H1 (cell line): ENCODE measurements at regions not wholly inside any gene's neighbourhood (a gene's known extent, or its start where the extent isn't known, plus 50 kb on each side); places are given as distances from the start of the nearest gene placed in this dataset.

Experiments used
- CTCF ChIA-PET: fragments of 300-600 bp; sonication (Branson Sonifier 250); formaldehyde crosslinking; loops from one replicate; lab custom pipeline; 2021; ENCODE audit not compliant: partially characterized antibody; lab: Charles Lee
- POLR2A ChIA-PET: fragments of 300-600 bp; sonication (Branson Sonifier 250); formaldehyde crosslinking; loops from one replicate; lab custom pipeline; 2021; ENCODE audit warnings: inconsistent platforms; ENCODE audit not compliant: partially characterized antibody; lab: Charles Lee
- DNase-seq, 2 experiments: peaks; one replicate each; pipeline versions ENCODE4 v3.0.0 to v3.0.0-alpha.2; 2010 to 2022; ENCODE audit warnings: low spot score in 2 of 2, low read depth in 1 of 2, mixed read lengths in 1 of 2
- FAIRE-seq: peaks from 2 replicates; lab custom pipeline; 2011; peaks lifted over from hg19 to GRCh38; lab: Jason Lieb, UNC
- H2AFZ ChIP-seq: 2 replicates; pipeline ENCODE4 v1.8.1; 2012; ENCODE audit warnings: low read length, inconsistent platforms
- H2AK5ac ChIP-seq: 2 replicates; pipeline ENCODE4 v1.6.1; 2013; ENCODE audit warnings: low read depth, low read length
- H2BK120ac ChIP-seq: replicated peaks from 2 replicates; pipeline ENCODE3; 2013; ENCODE audit warnings: low read depth, low read length, inconsistent platforms
- H2BK12ac ChIP-seq: 2 replicates; pipeline ENCODE4 v1.6.1; 2013; ENCODE audit warnings: low read depth, low read length
- H2BK15ac ChIP-seq: 2 replicates; pipeline ENCODE4 v1.6.1; 2013; ENCODE audit warnings: low read length
- H2BK20ac ChIP-seq: 2 replicates; pipeline ENCODE4 v1.6.1; 2013; ENCODE audit warnings: low read length
- H2BK5ac ChIP-seq: 2 replicates; pipeline ENCODE4 v1.6.1; 2013; ENCODE audit warnings: low read depth, low read length
- H3K14ac ChIP-seq: 2 replicates; pipeline ENCODE4 v1.6.1; 2013; ENCODE audit warnings: inconsistent platforms; ENCODE audit not compliant: insufficient read length
- H3K18ac ChIP-seq: 2 replicates; pipeline ENCODE4 v1.6.1; 2013; ENCODE audit warnings: low read length; ENCODE audit errors: extremely low read depth
- H3K23ac ChIP-seq: 2 replicates; pipeline ENCODE4 v1.6.1; 2013; ENCODE audit warnings: inconsistent platforms; ENCODE audit not compliant: insufficient read length
- H3K23me2 ChIP-seq: 2 replicates; pipeline ENCODE4 v1.6.1; 2013; ENCODE audit warnings: low read depth, low read length
- H3K27ac ChIP-seq: 2 replicates; pipeline ENCODE4 v1.6.1; 2011; ENCODE audit warnings: low read depth, low read length, inconsistent platforms
- H3K27me3 ChIP-seq, 4 experiments: replicated peaks in 1 of 4; 1 replicate in 1 of 4; 2 replicates in 3 of 4; pipeline versions ENCODE4 v1.6.1 to v1.8.1; 2011 to 2013; ENCODE audit warnings: low read length in 3 of 4, mild to moderate bottlenecking in 3 of 4, inconsistent platforms in 2 of 4, mixed read lengths in 2 of 4, moderate library complexity in 1 of 4; ENCODE audit not compliant: control insufficient read depth in 3 of 4, insufficient read depth in 3 of 4; ENCODE audit errors: extremely low read depth in 1 of 4
- H3K36me3 ChIP-seq, 4 experiments: 2 replicates each; pipeline versions ENCODE4 v1.6.1 to v1.8.1; 2011 to 2013; ENCODE audit warnings: mild to moderate bottlenecking in 4 of 4, low read length in 3 of 4, moderate library complexity in 2 of 4, control low read depth in 1 of 4, inconsistent platforms in 1 of 4; ENCODE audit not compliant: insufficient read depth in 4 of 4, control insufficient read depth in 2 of 4
- H3K4ac ChIP-seq: replicated peaks from 2 replicates; pipeline ENCODE3; 2013; ENCODE audit warnings: low read length, low read depth, mixed read lengths, inconsistent platforms; ENCODE audit not compliant: insufficient read length
- H3K4me1 ChIP-seq, 4 experiments: replicated peaks in 1 of 4; 1 replicate in 1 of 4; 2 replicates in 3 of 4; pipeline versions ENCODE4 v1.6.1 to v1.8.1; 2011 to 2013; ENCODE audit warnings: low read length in 3 of 4, inconsistent platforms in 2 of 4, mixed read lengths in 1 of 4; ENCODE audit not compliant: insufficient read depth in 4 of 4, control insufficient read depth in 3 of 4
- H3K4me2 ChIP-seq, 2 experiments: 2 replicates each; pipeline versions ENCODE4 v1.6.1 to v1.8.1; 2011 to 2013; ENCODE audit warnings: low read depth in 2 of 2, low read length in 2 of 2, control low read depth in 1 of 2, inconsistent platforms in 1 of 2, mild to moderate bottlenecking in 1 of 2; ENCODE audit not compliant: insufficient read depth in 1 of 2
- H3K4me3 ChIP-seq, 4 experiments: fragments of 200-600, 300-600 bp in 1 of 4; sonication (generic), shearing (Covaris generic), sonication (Bioruptor Twin) in 1 of 4; 2 replicates each; pipeline versions ENCODE4 v1.5.1 to v1.8.1; 2011 to 2016; ENCODE audit warnings: low read length in 4 of 4, low read depth in 3 of 4, control low read depth in 2 of 4, inconsistent platforms in 2 of 4, mild to moderate bottlenecking in 2 of 4, mixed read lengths in 1 of 4, moderate library complexity in 1 of 4; ENCODE audit not compliant: insufficient read depth in 2 of 4; ENCODE audit errors: extremely low read depth in 1 of 4
- H3K56ac ChIP-seq: replicated peaks from 2 replicates; pipeline ENCODE3; 2013; ENCODE audit warnings: low read depth, mild to moderate bottlenecking, mixed read lengths, low read length, inconsistent platforms; ENCODE audit not compliant: insufficient read length
- H3K79me1 ChIP-seq: 2 replicates; pipeline ENCODE4 v1.6.1; 2013; ENCODE audit warnings: low read depth, low read length, control low read depth
- H3K79me2 ChIP-seq, 2 experiments: 2 replicates each; pipeline versions ENCODE4 v1.6.1 to v1.8.1; 2012 to 2013; ENCODE audit warnings: low read length in 2 of 2, mild to moderate bottlenecking in 2 of 2, inconsistent platforms in 1 of 2; ENCODE audit not compliant: insufficient read depth in 2 of 2, control insufficient read depth in 1 of 2
- H3K9ac ChIP-seq, 4 experiments: replicated peaks in 1 of 4; 1 replicate in 1 of 4; 2 replicates in 3 of 4; pipeline versions ENCODE4 v1.6.1 to v1.8.1; 2011 to 2013; ENCODE audit warnings: low read depth in 3 of 4, low read length in 3 of 4, control low read depth in 2 of 4, mild to moderate bottlenecking in 2 of 4, moderate library complexity in 2 of 4, inconsistent platforms in 1 of 4; ENCODE audit errors: extremely low read depth in 1 of 4
- H3K9me3 ChIP-seq, 2 experiments: 2 replicates each; pipeline versions ENCODE4 v1.6.1 to v1.8.1; 2012 to 2013; ENCODE audit warnings: mild to moderate bottlenecking in 2 of 2, moderate library complexity in 2 of 2, control low read depth in 1 of 2, inconsistent platforms in 1 of 2, low read depth in 1 of 2, low read length in 1 of 2, mixed read lengths in 1 of 2; ENCODE audit not compliant: insufficient read depth in 2 of 2
- H4K20me1 ChIP-seq, 2 experiments: replicated peaks in 1 of 2; 2 replicates each; pipeline versions ENCODE3 to v1.8.1; 2011 to 2013; ENCODE audit warnings: inconsistent platforms in 2 of 2, low read length in 2 of 2, mild to moderate bottlenecking in 1 of 2; ENCODE audit not compliant: insufficient read depth in 2 of 2, control insufficient read depth in 1 of 2
- H4K5ac ChIP-seq: 2 replicates; pipeline ENCODE4 v1.6.1; 2013; ENCODE audit warnings: low read length, low read depth, mixed read lengths, inconsistent platforms; ENCODE audit not compliant: insufficient read length
- H4K8ac ChIP-seq: 2 replicates; pipeline ENCODE4 v1.8.0; 2013; ENCODE audit warnings: mild to moderate bottlenecking, moderate library complexity, low read length, inconsistent platforms; ENCODE audit not compliant: insufficient read depth; ENCODE audit errors: extremely low read depth
- H4K91ac ChIP-seq: replicated peaks from 2 replicates; pipeline ENCODE3; 2013; ENCODE audit warnings: low read length, mixed read lengths, inconsistent platforms; ENCODE audit not compliant: insufficient read length
- CTBP2 ChIP-seq: IDR thresholded peaks from 2 replicates; pipeline ENCODE4 v1.7.0; 2011; ENCODE audit warnings: borderline replicate concordance, mild to moderate bottlenecking, moderate library complexity, mixed read lengths, low read length; ENCODE audit not compliant: insufficient read depth, insufficient read length
- GABPA ChIP-seq: IDR thresholded peaks from 2 replicates; pipeline ENCODE4 v1.6.1; 2011; ENCODE audit warnings: mild to moderate bottlenecking, low read length, moderate library complexity, borderline replicate concordance; ENCODE audit not compliant: insufficient read depth
- PHF8 ChIP-seq: fragments of 200-600 bp; sonication (generic); conservative IDR thresholded peaks from 2 replicates; pipeline ENCODE4 v1.7.1; 2012; ENCODE audit warnings: low read depth, mild to moderate bottlenecking, inconsistent platforms, low read length, moderate library complexity
- SAP30 ChIP-seq: fragments of 300-600 bp; sonication (generic); IDR thresholded peaks from 2 replicates; pipeline ENCODE4 v1.7.1; 2012; ENCODE audit warnings: low read length, moderate library complexity, mild to moderate bottlenecking, inconsistent platforms; ENCODE audit not compliant: insufficient read depth, insufficient replicate concordance
- SP2 ChIP-seq: IDR thresholded peaks from 2 replicates; pipeline ENCODE4 v1.6.1; 2012; ENCODE audit warnings: mild to moderate bottlenecking, low read length, inconsistent platforms
- SUZ12 ChIP-seq: fragments of 200-600 bp; sonication (generic); IDR thresholded peaks from 2 replicates; pipeline ENCODE4 v1.6.1; 2012; ENCODE audit warnings: mild to moderate bottlenecking, inconsistent platforms, low read length, moderate library complexity, mixed read lengths
- WGBS, 2 experiments: shearing (Covaris generic) in 1 of 2; methylation state at CpG; one replicate each; pipeline versions ENCODE4 v1.1.6 to v1.1.7; 2013 to 2015; ENCODE audit warnings: low lambda C conversion rate in 2 of 2, mixed read lengths in 2 of 2, inconsistent platforms in 1 of 2, low coverage in 1 of 2, missing lambda C conversion rate in 1 of 2; ENCODE audit not compliant: insufficient replicate concordance in 2 of 2, insufficient coverage in 1 of 2, insufficient read length in 1 of 2; ENCODE audit errors: extremely low coverage in 1 of 2, missing lambda C conversion rate in 1 of 2; 5-methylcytosine and 5-hydroxymethylcytosine counted together

DNA sequence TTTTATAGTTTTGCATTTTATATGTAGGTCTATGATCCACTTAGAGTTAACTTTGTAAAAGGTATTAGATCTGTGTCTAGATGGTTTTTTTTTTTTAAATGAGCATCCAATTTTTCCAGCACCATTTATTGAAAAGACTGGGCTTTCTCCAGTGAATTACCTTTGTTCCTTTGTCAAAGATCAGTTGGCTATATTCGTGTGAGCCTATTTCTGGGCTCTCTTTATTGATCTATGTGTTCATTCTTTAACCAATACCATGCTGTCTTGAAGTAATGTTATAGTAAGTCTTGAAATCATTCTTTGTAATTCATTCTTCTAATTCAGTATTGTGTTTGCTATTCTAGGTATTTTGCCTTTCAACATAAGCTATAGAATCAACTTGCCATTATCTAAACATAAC, 165.4 kb upstream of the ARPP21 start:
- WGBS, 2 experiments: 85% methylated on average over 1 of the region's 1 CpG; no CpG with 5 or more reads in 1 of the 2 experiments
- Histone ChIP-seq H3K23me2 (no peaks in the 10 kb centered on the region), H3K27ac (no peak overlapping the region), H3K4me2 (no peak overlapping the region), H2BK20ac (no peak overlapping the region), H2AK5ac (no peak overlapping the region), H3K9ac (no peak overlapping the region), H2BK15ac (no peak overlapping the region)
- TF ChIP-seq PHF8 (no peak), SP2 (no peak), SUZ12 (no peak), CTBP2 (no peak), SAP30 (no peak), GABPA (no peak)
- TF ChIP-seq, all 59 proteins: peak for 0
- CTCF ChIA-PET: no interaction called here
- Histone ChIP-seq H3K4me3 (no peak overlapping the region), H3K18ac (no peak overlapping the region), H3K23ac (no peak overlapping the region), H3K4ac (no peak overlapping the region), H2BK12ac (no peak overlapping the region), H4K20me1 (no peaks in the 10 kb centered on the region), H4K8ac (no peak overlapping the region), H3K56ac (no peak overlapping the region), H3K14ac (no peak overlapping the region), H3K27me3 (no peaks in the 10 kb centered on the region), H3K4me1 (no peaks in the 10 kb centered on the region), H3K36me3 (no peaks in the 10 kb centered on the region), H4K91ac (no peak overlapping the region), H3K79me2 (no peaks in the 10 kb centered on the region), H2BK120ac (no peak overlapping the region), H2AFZ (no peak overlapping the region), H3K9me3 (no peaks in the 10 kb centered on the region), H2BK5ac (no peak overlapping the region), H4K5ac (no peak overlapping the region), H3K79me1 (no peaks in the 10 kb centered on the region)
- FAIRE-seq: no peak
- DNase-seq: no peak
- POLR2A ChIA-PET: no interaction called here
